NK-92 treated with Interleukin-12 subunit alpha and Interleukin-12 subunit beta, amount 100 ng/mL, for 24 hours (cell line): ENCODE measurements at regions not wholly inside any gene's neighbourhood (a gene's known extent, or its start where the extent isn't known, plus 50 kb on each side); places are given as distances from the start of the nearest gene placed in this dataset.
"Not testable (repeated sequence)": the region's sequence is repeated elsewhere in the genome, so short reads cannot be mapped to it uniquely, and the experiment has no call there.

Experiments
- DNase-seq: peaks from one replicate; lab custom pipeline; 2025; lab: John Stamatoyannopoulos, UW

GRCh38 chr1:25171013-25171412 lies 61.3 kb downstream of the SYF2 start:
- DNase-seq, result not testable (repeated sequence)

- DNase-seq, result no peak
Measured at GRCh38 chr1:25170439-25170838, 61.9 kb downstream of the SYF2 start.

- no peak for DNase-seq
Measured at GRCh38 chr1:25169610-25170009, 62.7 kb downstream of the SYF2 start.

GRCh38 chr1:25169168-25169567 lies 63.1 kb downstream of the SYF2 start:
- DNase-seq, result no peak

- DNase-seq, result no peak
Measured at GRCh38 chr1:25168193-25169071, 63.9 kb downstream of the SYF2 start.

GRCh38 chr1:25167269-25168192 lies 64.8 kb downstream of the SYF2 start:
- DNase-seq, result no peak

- no peak for DNase-seq
Measured at GRCh38 chr1:25166847-25167246, 65.5 kb downstream of the SYF2 start.

- no peak for DNase-seq
Measured at GRCh38 chr1:25163986-25164385, 68.3 kb downstream of the SYF2 start.

GRCh38 chr1:25161981-25162380 lies 70.3 kb downstream of the SYF2 start:
- DNase-seq, result no peak

GRCh38 chr1:25157846-25158245 lies 74.5 kb downstream of the SYF2 start:
- no peak for DNase-seq

GRCh38 chr1:25150985-25151495 lies 81.3 kb downstream of the SYF2 start:
- no peak for DNase-seq

GRCh38 chr1:25148673-25149300 lies 83.5 kb downstream of the SYF2 start:
- DNase-seq, result no peak

GRCh38 chr1:25146451-25146855 lies 85.8 kb downstream of the SYF2 start:
- DNase-seq, result no peak

- DNase-seq, result no peak
Measured at GRCh38 chr1:25145775-25146393, 86.4 kb downstream of the SYF2 start.

GRCh38 chr1:25140073-25140797 lies 92.1 kb downstream of the SYF2 start:
- no peak for DNase-seq

- DNase-seq, result no peak
Measured at GRCh38 chr1:25137521-25138395, 94.5 kb downstream of the SYF2 start.

- DNase-seq, result no peak
Measured at GRCh38 chr1:25137106-25137505, 95.2 kb downstream of the SYF2 start.

- no peak for DNase-seq
Measured at GRCh38 chr1:25135909-25136308, 96.4 kb downstream of the SYF2 start.

- no peak for DNase-seq
Measured at GRCh38 chr1:25134801-25135461, 97.4 kb downstream of the SYF2 start.
